Jurkat, Clone E6-1 (cell line): ENCODE measurements at regions not wholly inside any gene's neighbourhood (a gene's known extent, or its start where the extent isn't known, plus 50 kb on each side); places are given as distances from the start of the nearest gene placed in this dataset.

Source experiments
- DNase-seq: peaks from one replicate; pipeline ENCODE4 v3.0.0-alpha.2; 2011; ENCODE audit warnings: low read depth, low spot score
- H3K4me3 ChIP-seq: 2 replicates; pipeline ENCODE4 v1.5.1; 2011; ENCODE audit warnings: mild to moderate bottlenecking, low read length, control low read depth, moderate library complexity

GRCh38 chr1:23616292-23616824 lies 57.1 kb upstream of the ID3 start:
- no peak for DNase-seq
- no peak overlapping the region for H3K4me3 ChIP-seq

- DNase-seq: no peak
- no peak overlapping the region for H3K4me3 ChIP-seq
These were observed 56.6 kb upstream of the ID3 start for GRCh38 chr1:23615852-23616251.

- no peak overlapping the region for H3K4me3 ChIP-seq
- DNase-seq: no peak
These were observed 56.1 kb upstream of the ID3 start for GRCh38 chr1:23615423-23615822.

DNA sequence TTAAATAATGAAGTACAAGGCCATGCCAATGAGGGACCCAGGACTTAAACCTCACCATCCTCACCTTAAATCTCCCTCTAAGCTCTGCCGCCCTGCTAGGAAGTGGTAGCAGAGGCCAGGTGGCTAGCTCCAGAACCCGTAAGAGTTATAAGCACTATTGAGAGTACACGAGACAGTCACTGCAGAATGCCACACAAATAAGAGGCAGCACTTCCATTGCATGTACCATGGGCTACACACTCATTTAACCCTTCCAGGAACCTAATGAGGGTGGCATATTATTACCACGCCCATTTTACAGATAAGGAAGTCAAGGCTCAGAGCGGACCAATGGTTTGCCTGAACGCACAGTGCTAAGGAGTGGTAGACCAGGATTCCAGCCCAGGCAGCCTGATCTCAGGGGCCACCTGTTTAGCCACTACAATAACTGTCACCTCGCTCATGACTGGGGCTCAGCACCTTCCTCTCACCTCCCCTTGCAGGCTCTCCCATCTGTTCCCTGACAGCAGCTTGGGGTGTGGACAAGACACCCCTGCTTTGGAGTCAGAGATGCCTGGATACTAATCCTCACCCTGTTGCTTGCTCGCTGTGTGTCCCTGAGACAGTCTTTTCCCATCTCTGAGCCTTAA lies 54.8 kb upstream of the ID3 start:
- peak; percentile 80 for DNase-seq

GRCh38 chr1:23613191-23614031 lies 54.1 kb upstream of the ID3 start:
- H3K4me3 ChIP-seq: peak overlapping the region; percentile 33
- DNase-seq: peak; percentile 91

More for the DNA sequence above, 54.8 kb upstream of the ID3 start:
- peak overlapping the region; percentile 5; the same call in 1 of the 2 replicates for H3K4me3 ChIP-seq

DNA sequence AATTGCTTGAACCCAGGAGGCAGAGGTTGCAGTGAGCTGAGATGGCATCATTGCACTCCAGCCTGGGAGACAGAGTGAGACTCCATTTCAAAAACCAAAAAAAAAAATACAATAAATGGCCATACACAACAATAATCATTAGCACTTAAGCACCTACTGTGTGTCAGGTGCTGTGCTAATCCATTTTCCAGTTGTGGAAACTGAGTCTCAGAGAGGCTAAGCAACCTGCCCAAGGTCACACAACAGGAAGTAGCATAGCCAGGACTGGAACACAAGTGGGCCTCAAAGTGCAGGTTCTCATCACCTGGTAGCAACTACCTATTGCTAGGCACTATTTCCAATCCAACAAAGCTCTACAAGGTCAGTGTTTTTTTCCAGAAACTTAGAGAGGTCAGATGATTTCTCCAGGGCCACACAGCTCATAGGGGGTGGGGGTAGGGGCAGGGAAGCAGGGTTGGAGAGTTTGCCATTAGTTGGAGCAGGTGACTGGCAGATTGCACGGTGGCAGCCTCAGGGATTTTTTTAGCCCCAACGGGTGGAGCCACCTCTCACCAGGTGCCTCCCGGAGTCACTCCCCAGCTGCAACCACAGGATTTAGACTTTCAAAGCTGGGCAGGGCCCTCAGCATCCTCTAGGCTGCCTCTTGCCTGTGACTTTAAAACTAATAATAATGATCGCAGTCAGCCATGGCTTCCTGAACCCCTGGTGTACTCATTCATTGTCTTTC lies 52.5 kb upstream of the ID3 start:
- DNase-seq: peak; percentile 93
- peak overlapping the region; percentile 34 for H3K4me3 ChIP-seq

DNA sequence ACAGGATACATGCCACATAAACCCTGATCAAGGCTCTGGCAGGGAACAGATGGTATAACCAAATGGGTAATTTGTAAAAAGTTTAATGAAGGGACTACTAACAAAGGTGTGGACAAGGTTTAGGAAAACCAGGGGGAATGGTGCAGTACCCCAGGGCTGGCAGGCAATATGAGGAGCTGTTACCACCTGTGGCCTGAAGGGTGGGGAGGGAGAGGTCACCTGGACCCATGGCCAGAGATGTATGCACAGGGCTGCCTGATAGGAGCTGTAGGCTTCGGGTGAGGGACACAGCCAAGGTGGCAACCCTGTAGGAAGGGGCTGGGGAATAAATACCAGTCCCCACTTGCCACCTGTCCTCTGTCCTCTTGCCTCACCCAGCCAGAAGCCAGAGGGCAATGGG lies 51.4 kb upstream of the ID3 start:
- DNase-seq: no peak
- H3K4me3 ChIP-seq: no peak overlapping the region

DNA sequence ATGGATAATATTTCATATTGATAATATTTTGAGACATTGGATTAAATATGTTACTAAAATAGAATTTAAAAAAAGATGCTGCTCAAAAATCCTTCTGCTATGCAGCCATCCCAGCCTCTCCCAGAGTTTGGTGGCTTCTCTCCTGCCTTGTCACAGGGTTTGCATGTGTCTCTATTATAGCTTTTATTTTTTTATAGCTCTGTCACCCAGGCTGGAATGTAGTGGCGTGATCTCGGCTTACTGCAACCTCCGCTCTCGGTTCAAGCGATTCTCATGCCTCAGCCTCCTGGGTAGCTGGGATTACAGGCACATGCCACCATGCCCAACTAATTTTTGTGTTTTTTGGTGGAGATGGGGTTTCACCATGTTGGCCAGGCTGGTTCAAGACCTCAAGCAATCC lies 50.7 kb upstream of the ID3 start:
- DNase-seq: no peak
- no peak overlapping the region for H3K4me3 ChIP-seq
